PC-3 (cell line): ENCODE measurements at regions not wholly inside any gene's neighbourhood (a gene's known extent, or its start where the extent isn't known, plus 50 kb on each side); places are given as distances from the start of the nearest gene placed in this dataset.
"Not testable (repeated sequence)": the region's sequence is repeated elsewhere in the genome, so short reads cannot be mapped to it uniquely, and the experiment has no call there.

Experiments
- ATAC-seq: fragments of 200-7000 bp; cut with Tn5 transposase; 2 replicates; pipeline ENCODE4 v1.9.1; 2020; ENCODE audit warnings: mild to moderate bottlenecking, moderate library complexity
- BruUV-seq: library from RNA; stranded (reverse); fragments of 400-500 nt; replicated peaks from 2 replicates; lab custom pipeline; 2021; lab: Mats Ljungman, UMichigan
- CTCF ChIA-PET: fragments of 300-600 bp; sonication (Branson Sonifier 250); formaldehyde crosslinking; loops from one replicate; lab custom pipeline; 2022; ENCODE audit warnings: antibody characterized with exemption; lab: Charles Lee
- POLR2A ChIA-PET: fragments of 300-600 bp; sonication (Branson Sonifier 250); formaldehyde crosslinking; loops from one replicate; lab custom pipeline; 2022; ENCODE audit warnings: antibody characterized with exemption; ENCODE audit not compliant: unreplicated experiment; lab: Charles Lee
- DNase-seq: peaks from one replicate; pipeline ENCODE4 v3.0.0-alpha.2; 2015
- H2AFZ ChIP-seq: fragments of 300-600 bp; sonication (generic); 2 replicates; pipeline ENCODE4 v1.6.0; 2016; ENCODE audit warnings: antibody characterized with exemption, low read length
- H3F3A ChIP-seq: fragments of 300-600 bp; sonication (generic); one replicate; pipeline ENCODE4 v1.6.0; 2017; ENCODE audit warnings: antibody characterized with exemption, low read length, control low read depth, mild to moderate bottlenecking; ENCODE audit not compliant: unreplicated experiment
- H3K27ac ChIP-seq: fragments of 300-600 bp; sonication (generic); 2 replicates; pipeline ENCODE4 v1.5.1; 2016; ENCODE audit warnings: mild to moderate bottlenecking, low read length
- H3K27me3 ChIP-seq: fragments of 300-600 bp; sonication (generic); 2 replicates; pipeline ENCODE4 v1.6.1; 2016; ENCODE audit warnings: low read length, mixed read lengths
- H3K36me3 ChIP-seq: fragments of 300-600 bp; sonication (generic); 2 replicates; pipeline ENCODE4 v1.6.1; 2016; ENCODE audit warnings: low read depth, mixed run types, low read length, mixed read lengths
- H3K4me1 ChIP-seq: fragments of 300-600 bp; sonication (generic); 2 replicates; pipeline ENCODE4 v1.5.1; 2016; ENCODE audit warnings: low read length; ENCODE audit not compliant: insufficient read depth
- H3K4me2 ChIP-seq: fragments of 300-600 bp; sonication (generic); 2 replicates; pipeline ENCODE4 v1.6.0; 2016; ENCODE audit warnings: low read length
- H3K4me3 ChIP-seq: fragments of 300-600 bp; sonication (generic); 2 replicates; pipeline ENCODE4 v1.5.1; 2016; ENCODE audit warnings: mild to moderate bottlenecking, low read length, mixed read lengths
- H3K79me2 ChIP-seq: fragments of 300-600 bp; sonication (generic); 2 replicates; pipeline ENCODE4 v1.6.1; 2017; ENCODE audit warnings: low read length, mixed read lengths
- H3K9ac ChIP-seq: fragments of 300-600 bp; sonication (generic); 2 replicates; pipeline ENCODE4 v1.6.0; 2016; ENCODE audit warnings: mild to moderate bottlenecking, low read length
- H3K9me2 ChIP-seq: fragments of 300-600 bp; sonication (generic); replicated peaks from 2 replicates; pipeline ENCODE4 v1.6.1; 2016; ENCODE audit warnings: mixed run types, low read length, mixed read lengths
- H3K9me3 ChIP-seq: fragments of 300-600 bp; sonication (generic); 2 replicates; pipeline ENCODE4 v1.6.1; 2016; ENCODE audit warnings: low read length, mixed read lengths
- H4K20me1 ChIP-seq: fragments of 300-600 bp; sonication (generic); 2 replicates; pipeline ENCODE4 v1.6.1; 2016; ENCODE audit warnings: low read length, mixed read lengths
- EZH2 ChIP-seq: fragments of 300-600 bp; sonication (generic); IDR thresholded peaks from one replicate; pipeline ENCODE4 v1.6.1; 2017; ENCODE audit warnings: antibody characterized with exemption, mild to moderate bottlenecking, low read length; ENCODE audit not compliant: unreplicated experiment
- EZH2phosphoT487 ChIP-seq: fragments of 300-600 bp; sonication (generic); IDR thresholded peaks from 2 replicates; pipeline ENCODE4 v1.6.1; 2018; ENCODE audit warnings: mild to moderate bottlenecking, antibody characterized with exemption, low read length, borderline replicate concordance
- intact Hi-C: fragments of 100-400 bp; cut with micrococcal nuclease; formaldehyde crosslinking; loops from 2 replicates; pipeline ENCODE4 v1.9.0; 2023
- TF ChIP-seq, protein P1 (sequence below): fragments of 300-600 bp; sonication (generic); conservative IDR thresholded peaks from 2 replicates; pipeline ENCODE4 v1.5.1; 2017; ENCODE audit warnings: antibody characterized with exemption, low read depth, mild to moderate bottlenecking, low read length

DNA sequence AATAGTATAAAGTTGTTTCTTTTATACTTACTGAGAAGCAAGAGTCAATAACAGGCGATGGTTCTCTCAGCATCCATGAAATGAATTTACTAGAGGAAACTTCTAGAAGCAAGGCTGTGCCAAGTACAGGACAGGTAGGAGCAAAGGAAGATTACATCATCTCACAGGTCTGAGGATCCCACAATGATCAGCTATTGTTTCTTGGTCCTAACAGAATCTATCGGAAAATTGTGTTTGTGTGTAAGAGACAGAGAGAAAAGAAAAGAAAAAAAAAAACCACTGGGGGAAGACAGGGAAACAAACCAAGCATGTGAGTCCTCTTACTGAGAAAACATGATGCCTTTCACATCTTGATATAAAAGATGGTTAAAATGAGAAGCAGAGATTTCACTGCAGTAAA is 535.0 kb upstream of the NRP1 start:
- Histone ChIP-seq H3K79me2 (no peaks in the 10 kb centered on the region), H3K9ac (no peak overlapping the region), H3K27ac (no peak overlapping the region), H3K4me3 (no peak overlapping the region), H3K27me3 (no peaks in the 10 kb centered on the region), H3K4me1 (no peaks in the 10 kb centered on the region), H3F3A (no peaks in the 10 kb centered on the region), H3K36me3 (no peaks in the 10 kb centered on the region), H3K9me3 (no peaks in the 10 kb centered on the region), H2AFZ (no peak overlapping the region), H4K20me1 (no peaks in the 10 kb centered on the region), H3K4me2 (no peak overlapping the region), H3K9me2 (no peaks in the 10 kb centered on the region; the same call in 1 of the 2 replicates)
- no TSS peak for BruUV-seq
- no peak for DNase-seq
- no peak for ATAC-seq
- ChIA-PET POLR2A (no interaction called here), CTCF (no interaction called here)
- TF ChIP-seq EZH2 (no peak), EZH2phosphoT487 (no peak)
- TF ChIP-seq, protein P1, sequence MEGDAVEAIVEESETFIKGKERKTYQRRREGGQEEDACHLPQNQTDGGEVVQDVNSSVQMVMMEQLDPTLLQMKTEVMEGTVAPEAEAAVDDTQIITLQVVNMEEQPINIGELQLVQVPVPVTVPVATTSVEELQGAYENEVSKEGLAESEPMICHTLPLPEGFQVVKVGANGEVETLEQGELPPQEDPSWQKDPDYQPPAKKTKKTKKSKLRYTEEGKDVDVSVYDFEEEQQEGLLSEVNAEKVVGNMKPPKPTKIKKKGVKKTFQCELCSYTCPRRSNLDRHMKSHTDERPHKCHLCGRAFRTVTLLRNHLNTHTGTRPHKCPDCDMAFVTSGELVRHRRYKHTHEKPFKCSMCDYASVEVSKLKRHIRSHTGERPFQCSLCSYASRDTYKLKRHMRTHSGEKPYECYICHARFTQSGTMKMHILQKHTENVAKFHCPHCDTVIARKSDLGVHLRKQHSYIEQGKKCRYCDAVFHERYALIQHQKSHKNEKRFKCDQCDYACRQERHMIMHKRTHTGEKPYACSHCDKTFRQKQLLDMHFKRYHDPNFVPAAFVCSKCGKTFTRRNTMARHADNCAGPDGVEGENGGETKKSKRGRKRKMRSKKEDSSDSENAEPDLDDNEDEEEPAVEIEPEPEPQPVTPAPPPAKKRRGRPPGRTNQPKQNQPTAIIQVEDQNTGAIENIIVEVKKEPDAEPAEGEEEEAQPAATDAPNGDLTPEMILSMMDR: no peak
- intact Hi-C loops: no loop called here

DNA sequence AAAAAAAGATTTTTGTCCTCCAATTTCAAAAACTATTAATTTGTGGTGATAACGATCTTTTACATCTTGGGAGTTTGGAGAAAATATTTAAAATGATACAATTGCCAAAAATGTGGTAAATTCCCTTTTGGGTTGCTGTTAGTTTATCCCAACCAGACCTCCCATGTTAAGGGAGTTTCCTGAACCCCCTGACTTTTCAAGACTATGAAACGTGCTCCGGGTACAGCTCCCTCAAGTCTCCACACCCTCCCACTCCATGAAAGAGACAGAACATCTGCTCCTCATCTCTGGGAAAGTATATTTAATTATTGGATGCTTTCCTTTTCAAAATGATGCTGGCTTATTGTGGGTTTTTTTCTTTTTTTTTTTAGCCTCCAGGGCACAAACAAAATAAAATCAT is 534.6 kb upstream of the NRP1 start:
- no peak overlapping the region for H3K9ac ChIP-seq
- no peaks in the 10 kb centered on the region for H3K36me3 ChIP-seq
- no peak overlapping the region for H3K27ac ChIP-seq
- no peaks in the 10 kb centered on the region for H3F3A ChIP-seq
- TF ChIP-seq, protein P1: no peak
- TF ChIP-seq EZH2 (no peak), EZH2phosphoT487 (no peak)
- no peak overlapping the region for H3K4me2 ChIP-seq
- H4K20me1 ChIP-seq: no peaks in the 10 kb centered on the region
- no peaks in the 10 kb centered on the region for H3K27me3 ChIP-seq
- ChIA-PET POLR2A (no interaction called here), CTCF (no interaction called here)
- H3K4me3 ChIP-seq: no peak overlapping the region
- no peaks in the 10 kb centered on the region for H3K79me2 ChIP-seq
- no peaks in the 10 kb centered on the region for H3K9me3 ChIP-seq
- intact Hi-C loops: no loop called here
- ATAC-seq (no peak), DNase-seq (no peak)
- H2AFZ ChIP-seq: no peak overlapping the region
- H3K9me2 ChIP-seq: no peaks in the 10 kb centered on the region; the same call in 1 of the 2 replicates
- H3K4me1 ChIP-seq: no peaks in the 10 kb centered on the region
- BruUV-seq: no TSS peak

DNA sequence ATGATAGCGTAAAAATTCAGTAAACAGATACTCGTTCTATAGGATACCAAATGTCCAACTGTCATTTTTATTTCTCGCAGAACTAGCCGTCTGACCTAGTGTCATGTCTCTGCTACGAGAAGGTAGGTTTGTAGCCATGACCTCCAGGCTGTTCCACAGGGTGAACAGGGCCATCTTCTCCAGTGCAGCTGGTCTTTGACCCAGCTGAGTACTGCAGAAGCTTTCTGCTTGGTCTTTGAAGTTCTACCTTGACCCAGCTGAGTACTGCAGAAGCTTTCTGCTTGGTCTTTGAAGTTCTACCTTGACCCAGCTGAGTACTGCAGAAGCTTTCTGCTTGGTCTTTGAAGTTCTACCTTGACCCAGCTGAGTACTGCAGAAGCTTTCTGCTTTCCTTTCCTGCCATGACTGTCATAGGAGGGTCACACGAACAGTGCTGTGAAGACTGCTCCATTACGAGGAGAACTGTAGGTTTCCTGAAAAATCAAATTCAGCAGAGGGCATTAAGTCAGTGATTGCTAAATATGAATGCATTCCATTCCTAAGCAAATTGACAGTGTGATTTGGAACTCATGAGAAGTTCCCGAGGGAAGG is 532.8 kb upstream of the NRP1 start:
- ATAC-seq, H3K36me3 ChIP-seq, intact Hi-C loops, H2AFZ ChIP-seq, H3K27ac ChIP-seq, DNase-seq, H3K4me2 ChIP-seq, H3K4me3 ChIP-seq, H3K27me3 ChIP-seq, H3F3A ChIP-seq, H3K79me2 ChIP-seq, H3K9me2 ChIP-seq, H4K20me1 ChIP-seq, BruUV-seq, H3K4me1 ChIP-seq, CTCF ChIA-PET, H3K9me3 ChIP-seq, POLR2A ChIA-PET, H3K9ac ChIP-seq: not testable (repeated sequence)
